Stomach (tissue), 4 donors: ENCODE measurements at regions not wholly inside any gene's neighbourhood (a gene's known extent, or its start where the extent isn't known, plus 50 kb on each side); places are given as distances from the start of the nearest gene placed in this dataset.

ENCODE experiments used
- CTCF ChIP-seq, 7 experiments: fragments of 450-650 bp in 4 of 7; fragments of 200-600 bp in 3 of 7; sonication (generic) in 3 of 7; IDR thresholded peaks; one replicate each; pipeline ENCODE4 v1.5.1; 2016 to 2019; ENCODE audit warnings: antibody characterized with exemption in 7 of 7, control low read depth in 2 of 7, mild to moderate bottlenecking in 1 of 7
- EP300 ChIP-seq: sonication (generic); formaldehyde crosslinking; IDR thresholded peaks from one replicate; pipeline ENCODE4 v1.6.1; 2017; ENCODE audit warnings: antibody characterized with exemption
- POLR2A ChIP-seq, 4 donors: fragments of 450-650 bp; IDR thresholded peaks; one replicate each; pipeline ENCODE4 v1.6.1; 2016; ENCODE audit warnings: antibody characterized with exemption in 4 of 4, control low read depth in 2 of 4, mild to moderate bottlenecking in 1 of 4, moderate library complexity in 1 of 4
- POLR2AphosphoS5 ChIP-seq, 3 donors: sonication (generic); formaldehyde crosslinking; IDR thresholded peaks; one replicate each; pipeline ENCODE4 v1.6.1; 2016; ENCODE audit warnings: antibody characterized with exemption in 3 of 3

GRCh38 chrX:124726292-124726691 lies 379.9 kb downstream of the SH2D1A start:
- TF ChIP-seq CTCF (IDR thresholded peaks at IDR 0.05) (no peak), POLR2AphosphoS5 (IDR thresholded peaks at IDR 0.05) (no peak), POLR2A (IDR thresholded peaks at IDR 0.05) (no peak), EP300 (no peak)
